ENCODE measurements at regions not wholly inside any gene's neighbourhood (a gene's known extent, or its start where the extent isn't known, plus 50 kb on each side); places are given as distances from the start of the nearest gene placed in this dataset.

DNA sequence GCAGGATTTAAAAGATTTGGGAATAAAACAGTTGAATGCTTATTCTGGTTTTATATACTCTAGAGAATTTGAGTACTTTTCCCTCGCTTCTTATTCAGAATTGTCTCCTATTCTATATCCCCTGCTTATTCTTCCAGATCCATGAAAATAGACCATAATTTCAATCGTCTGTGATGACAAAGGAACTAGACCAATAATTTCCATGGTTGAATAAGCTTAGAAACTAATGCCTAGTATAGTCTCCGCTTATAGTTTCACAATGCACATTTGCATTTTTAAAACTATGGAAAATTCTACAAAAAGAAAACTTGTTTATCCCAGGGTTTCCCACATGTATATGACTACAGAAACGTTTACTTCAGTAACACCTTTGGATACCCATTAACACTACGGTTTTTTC, 247.4 kb upstream of the NR5A2 start:
- Histone ChIP-seq H4K20me1 (ENCODE audit: insufficient read depth, low read length) (no peaks in the 10 kb centered on the region), H3K9ac (ENCODE audit: insufficient read depth, low read depth, low read length) (no peak overlapping the region), H3K4me2 (ENCODE audit: low read depth, low read length) (no peak overlapping the region), H3K27ac (ENCODE audit: extremely low read length, insufficient read depth, low read length) (no peak overlapping the region), H2AFZ (ENCODE audit: low read length) (no peak overlapping the region), H3K4me3 (replicated peaks in 1 of 3; ENCODE audit: insufficient read depth in 1 of 3, low read depth in 2 of 3, low read length in 3 of 3) (no peak overlapping the region), H3K27me3 (ENCODE audit: control insufficient read depth in 1 of 2, insufficient read depth in 2 of 2, low read length in 2 of 2) (no peaks in the 10 kb centered on the region), H3K9me3 (ENCODE audit: low read length) (no peaks in the 10 kb centered on the region), H3K4me1 (ENCODE audit: insufficient read depth, low read length) (no peaks in the 10 kb centered on the region), H3K36me3 (replicated peaks in 1 of 2; ENCODE audit: control insufficient read depth in 1 of 2, insufficient read depth in 2 of 2, low read length in 2 of 2) (no peaks in the 10 kb centered on the region), H3K79me2 (ENCODE audit: insufficient read depth, low read length) (no peaks in the 10 kb centered on the region)
- 10% methylated on average over 5 of the region's 5 CpGs for WGBS (ENCODE audit: low lambda C conversion rate)
- intact Hi-C loops (cut with micrococcal nuclease; ENCODE audit: unreplicated experiment) = no loop called here
- CTCF ChIA-PET (ENCODE audit: low intra/inter-chr PET ratio, low total read pairs) = no interaction called here
- no peak for TF ChIP-seq ZNF703 (CRISPR knock-in tag; IDR thresholded peaks at IDR 0.05; ENCODE audit: borderline replicate concordance)
- no peak for TF ChIP-seq JUN (CRISPR knock-in tag; IDR thresholded peaks at IDR 0.05)
- TF ChIP-seq ZNF10 (CRISPR knock-in tag; IDR thresholded peaks at IDR 0.05; ENCODE audit: borderline replicate concordance, low read depth) = no peak
- no peak for TF ChIP-seq ZNF549 (CRISPR knock-in tag; IDR thresholded peaks at IDR 0.05)
- TF ChIP-seq PHF20 (CRISPR knock-in tag; IDR thresholded peaks at IDR 0.05) = no peak
- TF ChIP-seq NCOA5 (CRISPR knock-in tag; IDR thresholded peaks at IDR 0.05) = no peak
- no peak for TF ChIP-seq ZNF256 (CRISPR knock-in tag; conservative IDR thresholded peaks at IDR 0.05)
- FAIRE-seq = no peak
- in situ Hi-C loops (cut with HindIII; ENCODE audit: extremely low pct_ligation_motif_present, low pct_unique_long_range_greater_than_20kb) = no loop called here
- POLR2A ChIA-PET = no interaction called here
- no TSS peak for BruUV-seq (replicated peaks)
- ATAC-seq = no peak
- no peak for DNase-seq (ENCODE audit: low spot score)

DNA sequence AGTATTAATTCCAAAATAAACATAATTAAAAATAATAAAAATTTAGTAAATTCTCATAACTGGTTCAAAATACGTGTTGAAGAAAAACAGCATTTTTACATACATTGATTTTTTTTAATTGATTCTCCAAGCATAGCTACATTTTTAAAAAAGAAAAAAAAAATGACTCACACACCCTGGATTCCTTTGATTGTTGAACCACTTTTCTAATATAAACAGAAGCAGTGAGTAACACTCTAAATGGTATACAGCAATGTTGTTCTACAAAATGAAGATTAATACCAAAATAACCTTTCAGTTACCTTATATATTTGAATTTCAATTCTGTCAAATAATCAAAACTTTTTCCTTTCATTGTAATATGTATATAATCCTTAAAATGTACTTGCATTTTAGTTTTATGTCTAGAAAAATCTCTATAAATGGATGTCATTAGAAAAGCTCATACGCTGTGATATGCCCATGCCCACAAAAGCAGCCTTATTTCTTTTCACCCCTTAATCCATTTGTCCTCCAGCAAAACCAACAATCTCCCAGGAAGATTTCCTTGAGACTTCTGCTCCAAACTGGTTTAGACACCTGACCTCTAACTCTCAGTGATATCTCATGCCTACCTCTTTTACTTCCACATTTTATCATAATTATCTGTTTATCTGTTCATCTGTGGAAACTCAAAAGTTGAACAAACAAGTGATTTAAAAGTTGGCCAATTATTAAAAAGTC, 246.4 kb upstream of the NR5A2 start:
- WGBS (ENCODE audit: low lambda C conversion rate) = 52% methylated on average over 2 of the region's 2 CpGs
- ChIA-PET CTCF (ENCODE audit: low intra/inter-chr PET ratio, low total read pairs) (no interaction called here), POLR2A (no interaction called here)
- ATAC-seq (no peak), DNase-seq (ENCODE audit: low spot score) (no peak), FAIRE-seq (no peak)
- Histone ChIP-seq H3K27ac (ENCODE audit: extremely low read length, insufficient read depth, low read length) (no peak overlapping the region), H3K9ac (ENCODE audit: insufficient read depth, low read depth, low read length) (no peak overlapping the region), H3K27me3 (ENCODE audit: control insufficient read depth in 1 of 2, insufficient read depth in 2 of 2, low read length in 2 of 2) (no peaks in the 10 kb centered on the region), H3K79me2 (ENCODE audit: insufficient read depth, low read length) (no peaks in the 10 kb centered on the region), H3K4me1 (ENCODE audit: insufficient read depth, low read length) (no peaks in the 10 kb centered on the region), H3K36me3 (replicated peaks in 1 of 2; ENCODE audit: control insufficient read depth in 1 of 2, insufficient read depth in 2 of 2, low read length in 2 of 2) (no peaks in the 10 kb centered on the region), H3K4me3 (replicated peaks in 1 of 3; ENCODE audit: insufficient read depth in 1 of 3, low read depth in 2 of 3, low read length in 3 of 3) (no peak overlapping the region), H3K9me3 (ENCODE audit: low read length) (no peaks in the 10 kb centered on the region), H2AFZ (ENCODE audit: low read length) (no peak overlapping the region), H3K4me2 (ENCODE audit: low read depth, low read length) (no peak overlapping the region), H4K20me1 (ENCODE audit: insufficient read depth, low read length) (no peaks in the 10 kb centered on the region)
- in situ Hi-C loops (cut with HindIII; ENCODE audit: extremely low pct_ligation_motif_present, low pct_unique_long_range_greater_than_20kb) (no loop called here), intact Hi-C loops (cut with micrococcal nuclease; ENCODE audit: unreplicated experiment) (no loop called here)
- no TSS peak for BruUV-seq (replicated peaks)
- TF ChIP-seq ZNF598 (CRISPR knock-in tag; IDR thresholded peaks at IDR 0.05; ENCODE audit: borderline replicate concordance) (no peak), CBX5 (CRISPR knock-in tag; IDR thresholded peaks at IDR 0.05; ENCODE audit: borderline replicate concordance) (no peak), DMAP1 (CRISPR knock-in tag; IDR thresholded peaks at IDR 0.05) (no peak), NFE2L2 (IDR thresholded peaks at IDR 0.05; ENCODE audit: low read length) (no peak), ZSCAN22 (CRISPR knock-in tag; IDR thresholded peaks at IDR 0.05) (no peak), PHF8 (CRISPR knock-in tag; IDR thresholded peaks at IDR 0.05) (no peak)
- TF ChIP-seq, protein P1, sequence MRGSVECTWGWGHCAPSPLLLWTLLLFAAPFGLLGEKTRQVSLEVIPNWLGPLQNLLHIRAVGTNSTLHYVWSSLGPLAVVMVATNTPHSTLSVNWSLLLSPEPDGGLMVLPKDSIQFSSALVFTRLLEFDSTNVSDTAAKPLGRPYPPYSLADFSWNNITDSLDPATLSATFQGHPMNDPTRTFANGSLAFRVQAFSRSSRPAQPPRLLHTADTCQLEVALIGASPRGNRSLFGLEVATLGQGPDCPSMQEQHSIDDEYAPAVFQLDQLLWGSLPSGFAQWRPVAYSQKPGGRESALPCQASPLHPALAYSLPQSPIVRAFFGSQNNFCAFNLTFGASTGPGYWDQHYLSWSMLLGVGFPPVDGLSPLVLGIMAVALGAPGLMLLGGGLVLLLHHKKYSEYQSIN (CRISPR knock-in tag; IDR thresholded peaks at IDR 0.05; ENCODE audit: borderline replicate concordance) = no peak
- TF ChIP-seq, protein P2, sequence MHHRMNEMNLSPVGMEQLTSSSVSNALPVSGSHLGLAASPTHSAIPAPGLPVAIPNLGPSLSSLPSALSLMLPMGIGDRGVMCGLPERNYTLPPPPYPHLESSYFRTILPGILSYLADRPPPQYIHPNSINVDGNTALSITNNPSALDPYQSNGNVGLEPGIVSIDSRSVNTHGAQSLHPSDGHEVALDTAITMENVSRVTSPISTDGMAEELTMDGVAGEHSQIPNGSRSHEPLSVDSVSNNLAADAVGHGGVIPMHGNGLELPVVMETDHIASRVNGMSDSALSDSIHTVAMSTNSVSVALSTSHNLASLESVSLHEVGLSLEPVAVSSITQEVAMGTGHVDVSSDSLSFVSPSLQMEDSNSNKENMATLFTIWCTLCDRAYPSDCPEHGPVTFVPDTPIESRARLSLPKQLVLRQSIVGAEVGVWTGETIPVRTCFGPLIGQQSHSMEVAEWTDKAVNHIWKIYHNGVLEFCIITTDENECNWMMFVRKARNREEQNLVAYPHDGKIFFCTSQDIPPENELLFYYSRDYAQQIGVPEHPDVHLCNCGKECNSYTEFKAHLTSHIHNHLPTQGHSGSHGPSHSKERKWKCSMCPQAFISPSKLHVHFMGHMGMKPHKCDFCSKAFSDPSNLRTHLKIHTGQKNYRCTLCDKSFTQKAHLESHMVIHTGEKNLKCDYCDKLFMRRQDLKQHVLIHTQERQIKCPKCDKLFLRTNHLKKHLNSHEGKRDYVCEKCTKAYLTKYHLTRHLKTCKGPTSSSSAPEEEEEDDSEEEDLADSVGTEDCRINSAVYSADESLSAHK (CRISPR knock-in tag; IDR thresholded peaks at IDR 0.05; ENCODE audit: borderline replicate concordance) = no peak
